Ishikawa (cell line): ENCODE measurements at regions not wholly inside any gene's neighbourhood (a gene's known extent, or its start where the extent isn't known, plus 50 kb on each side); places are given as distances from the start of the nearest gene placed in this dataset.

Source experiments
- CEBPB ChIP-seq: IDR thresholded peaks from 2 replicates; pipeline ENCODE4 v1.6.1; 2012
- CREB1 ChIP-seq: IDR thresholded peaks from 2 replicates; pipeline ENCODE4 v1.6.1; 2012; ENCODE audit warnings: low read depth
- EGR1 ChIP-seq: IDR thresholded peaks from 2 replicates; pipeline ENCODE4 v1.6.1; 2012
- EP300 ChIP-seq: IDR thresholded peaks from 2 replicates; pipeline ENCODE4 v1.6.1; 2012; ENCODE audit warnings: borderline replicate concordance
- FOXM1 ChIP-seq: IDR thresholded peaks from 2 replicates; pipeline ENCODE4 v1.6.1; 2012; ENCODE audit warnings: low read depth, borderline replicate concordance
- NFIC ChIP-seq: IDR thresholded peaks from 2 replicates; pipeline ENCODE4 v1.6.1; 2012
- RAD21 ChIP-seq: IDR thresholded peaks from 2 replicates; pipeline ENCODE4 v1.6.1; 2012; ENCODE audit warnings: low read depth
- TAF1 ChIP-seq: IDR thresholded peaks from 2 replicates; pipeline ENCODE4 v1.6.1; 2012; ENCODE audit warnings: low read depth, mild to moderate bottlenecking
- TCF12 ChIP-seq: IDR thresholded peaks from 2 replicates; pipeline ENCODE4 v1.6.1; 2012; ENCODE audit warnings: low read depth
- TEAD4 ChIP-seq: IDR thresholded peaks from 2 replicates; pipeline ENCODE4 v1.6.1; 2012
- YY1 ChIP-seq: IDR thresholded peaks from 2 replicates; pipeline ENCODE4 v1.6.1; 2012; ENCODE audit warnings: low read depth
- ZBTB7A ChIP-seq: IDR thresholded peaks from 2 replicates; pipeline ENCODE4 v1.6.1; 2012; ENCODE audit warnings: low read depth
- TF ChIP-seq, protein P1 (sequence below): IDR thresholded peaks from 2 replicates; pipeline ENCODE4 v1.6.1; 2012; ENCODE audit warnings: low read depth, mild to moderate bottlenecking
- TF ChIP-seq, protein P2 (sequence below): IDR thresholded peaks from 2 replicates; pipeline ENCODE4 v1.6.1; 2012
- TF ChIP-seq, protein P3 (sequence below): IDR thresholded peaks from 2 replicates; pipeline ENCODE4 v1.6.1; 2012

DNA sequence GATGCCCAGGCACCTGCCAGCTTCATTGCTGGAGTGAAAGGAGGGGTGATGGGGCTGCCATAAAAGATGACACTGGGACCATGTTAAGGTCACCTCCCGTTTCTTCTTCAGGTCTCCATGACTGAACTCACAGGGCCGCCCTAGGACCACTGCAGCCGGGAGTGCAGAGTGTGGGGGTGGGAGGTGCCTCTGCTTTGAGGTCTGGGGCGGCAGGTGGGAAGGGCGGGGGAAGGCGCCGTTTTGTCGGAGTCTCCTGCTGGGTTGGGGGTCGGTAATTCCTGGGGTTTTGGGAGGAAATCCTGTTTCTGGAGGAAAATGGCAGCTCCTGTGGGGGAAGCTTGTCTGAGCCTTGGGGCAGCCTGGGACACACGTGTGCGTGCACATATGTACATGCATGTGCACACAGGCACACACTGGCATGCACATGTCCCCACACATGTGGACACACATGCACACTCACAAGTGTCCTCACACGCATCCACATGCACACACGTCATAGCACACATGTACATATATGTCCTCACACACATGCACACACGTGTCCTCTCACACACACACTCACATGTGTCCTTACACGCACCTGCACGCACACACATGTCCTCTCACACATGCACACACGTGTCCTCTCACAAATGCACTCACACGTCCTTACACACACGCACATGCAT lies 990.9 kb downstream of the BRD1 start:
- TF ChIP-seq EP300 (no peak), ZBTB7A (no peak), EGR1 (no peak), CREB1 (no peak), NFIC (no peak), FOXM1 (no peak), YY1 (no peak), TEAD4 (no peak), RAD21 (no peak), CEBPB (no peak), TCF12 (no peak), TAF1 (no peak)
- TF ChIP-seq, protein P1, sequence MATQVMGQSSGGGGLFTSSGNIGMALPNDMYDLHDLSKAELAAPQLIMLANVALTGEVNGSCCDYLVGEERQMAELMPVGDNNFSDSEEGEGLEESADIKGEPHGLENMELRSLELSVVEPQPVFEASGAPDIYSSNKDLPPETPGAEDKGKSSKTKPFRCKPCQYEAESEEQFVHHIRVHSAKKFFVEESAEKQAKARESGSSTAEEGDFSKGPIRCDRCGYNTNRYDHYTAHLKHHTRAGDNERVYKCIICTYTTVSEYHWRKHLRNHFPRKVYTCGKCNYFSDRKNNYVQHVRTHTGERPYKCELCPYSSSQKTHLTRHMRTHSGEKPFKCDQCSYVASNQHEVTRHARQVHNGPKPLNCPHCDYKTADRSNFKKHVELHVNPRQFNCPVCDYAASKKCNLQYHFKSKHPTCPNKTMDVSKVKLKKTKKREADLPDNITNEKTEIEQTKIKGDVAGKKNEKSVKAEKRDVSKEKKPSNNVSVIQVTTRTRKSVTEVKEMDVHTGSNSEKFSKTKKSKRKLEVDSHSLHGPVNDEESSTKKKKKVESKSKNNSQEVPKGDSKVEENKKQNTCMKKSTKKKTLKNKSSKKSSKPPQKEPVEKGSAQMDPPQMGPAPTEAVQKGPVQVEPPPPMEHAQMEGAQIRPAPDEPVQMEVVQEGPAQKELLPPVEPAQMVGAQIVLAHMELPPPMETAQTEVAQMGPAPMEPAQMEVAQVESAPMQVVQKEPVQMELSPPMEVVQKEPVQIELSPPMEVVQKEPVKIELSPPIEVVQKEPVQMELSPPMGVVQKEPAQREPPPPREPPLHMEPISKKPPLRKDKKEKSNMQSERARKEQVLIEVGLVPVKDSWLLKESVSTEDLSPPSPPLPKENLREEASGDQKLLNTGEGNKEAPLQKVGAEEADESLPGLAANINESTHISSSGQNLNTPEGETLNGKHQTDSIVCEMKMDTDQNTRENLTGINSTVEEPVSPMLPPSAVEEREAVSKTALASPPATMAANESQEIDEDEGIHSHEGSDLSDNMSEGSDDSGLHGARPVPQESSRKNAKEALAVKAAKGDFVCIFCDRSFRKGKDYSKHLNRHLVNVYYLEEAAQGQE, result no peak
- TF ChIP-seq, protein P2, sequence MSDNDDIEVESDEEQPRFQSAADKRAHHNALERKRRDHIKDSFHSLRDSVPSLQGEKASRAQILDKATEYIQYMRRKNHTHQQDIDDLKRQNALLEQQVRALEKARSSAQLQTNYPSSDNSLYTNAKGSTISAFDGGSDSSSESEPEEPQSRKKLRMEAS, result no peak

DNA sequence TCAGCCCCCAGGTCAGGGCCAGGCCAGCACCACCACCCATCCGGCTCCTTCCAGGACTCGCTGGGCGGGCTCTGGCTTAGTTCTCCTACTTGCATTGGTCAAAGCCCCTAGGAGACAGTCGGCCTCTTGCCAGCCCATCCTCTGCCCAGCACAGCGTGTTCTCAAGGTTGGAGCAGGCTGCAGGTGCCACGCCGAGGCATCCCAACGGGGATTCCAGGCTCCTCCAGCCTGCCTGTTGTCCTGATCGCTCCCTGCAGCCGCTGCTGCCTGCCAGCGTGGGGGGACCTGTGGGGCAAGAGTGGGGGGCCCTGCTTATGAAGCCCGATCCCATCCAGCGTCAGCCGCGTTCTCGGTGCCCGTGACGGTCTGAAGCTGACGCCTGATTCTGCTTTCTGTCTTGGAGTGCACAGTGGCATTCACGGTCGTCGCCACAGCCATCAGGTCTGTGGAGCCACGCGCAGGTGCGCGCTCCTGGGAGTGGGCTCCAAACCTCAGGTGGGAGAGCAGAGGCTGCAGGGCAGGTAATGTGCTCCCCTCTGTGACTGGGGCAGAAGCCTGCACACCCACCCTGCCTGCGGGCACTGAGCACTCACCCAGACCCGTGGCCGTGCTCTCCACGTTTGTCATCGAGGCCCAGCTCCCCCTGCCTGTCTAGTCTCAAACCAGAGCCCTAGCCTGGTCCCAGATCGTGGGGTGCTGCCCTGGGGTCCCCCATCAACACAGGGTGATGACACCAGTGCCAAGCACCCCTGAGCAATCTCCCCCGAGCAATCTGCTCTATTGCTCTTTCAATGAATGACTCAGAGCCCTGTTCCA lies 991.6 kb downstream of the BRD1 start:
- TF ChIP-seq YY1 (no peak), CREB1 (no peak)

DNA sequence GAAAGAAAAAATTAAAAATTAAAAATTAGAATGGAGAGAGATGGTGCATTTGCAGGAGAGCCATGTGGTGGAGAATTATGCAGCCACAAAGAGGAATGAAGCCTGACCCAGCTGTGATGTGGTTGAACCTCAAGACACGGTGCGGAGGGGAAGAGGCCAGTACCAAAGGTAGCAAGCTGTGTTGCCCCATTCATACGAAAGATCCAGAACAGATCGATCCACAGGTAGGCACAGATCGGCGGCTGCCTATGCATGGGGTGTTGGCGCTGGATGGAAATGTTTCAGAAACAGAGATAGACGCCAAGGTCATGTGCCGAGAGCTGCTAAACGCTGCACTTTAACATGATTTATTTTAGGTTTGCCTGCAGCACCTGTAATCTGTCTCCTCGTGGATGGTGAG lies 992.3 kb downstream of the BRD1 start:
- TF ChIP-seq TEAD4 (no peak), TCF12 (no peak), NFIC (no peak), CEBPB (no peak), YY1 (no peak), EGR1 (no peak), FOXM1 (no peak), RAD21 (no peak)
- TF ChIP-seq, protein P2, result no peak

DNA sequence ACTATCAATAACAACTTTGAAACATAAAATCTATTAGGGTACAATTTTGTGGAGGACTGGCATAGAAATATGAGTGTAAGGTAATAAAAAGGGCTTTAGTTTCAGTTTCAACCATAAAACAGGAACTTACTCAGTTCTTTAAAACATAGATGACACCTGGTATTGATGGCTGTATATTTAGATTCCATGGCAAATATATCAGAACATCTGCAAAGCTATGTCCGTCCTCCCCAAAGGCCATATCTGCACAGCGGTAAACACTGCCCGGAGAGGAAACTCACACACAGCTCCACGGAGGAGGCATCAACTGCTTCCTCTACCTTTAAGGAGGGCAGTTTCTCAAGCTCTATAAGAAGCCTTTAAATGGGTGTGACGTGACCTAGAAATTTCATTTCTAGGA lies 993.3 kb downstream of the BRD1 start:
- TF ChIP-seq EGR1 (no peak), TCF12 (no peak), CREB1 (no peak), YY1 (no peak), EP300 (no peak), ZBTB7A (no peak), FOXM1 (no peak), TAF1 (no peak), NFIC (no peak), CEBPB (no peak), RAD21 (no peak), TEAD4 (no peak)
- TF ChIP-seq, protein P1, result no peak
- TF ChIP-seq, protein P2, result no peak
- TF ChIP-seq, protein P3, sequence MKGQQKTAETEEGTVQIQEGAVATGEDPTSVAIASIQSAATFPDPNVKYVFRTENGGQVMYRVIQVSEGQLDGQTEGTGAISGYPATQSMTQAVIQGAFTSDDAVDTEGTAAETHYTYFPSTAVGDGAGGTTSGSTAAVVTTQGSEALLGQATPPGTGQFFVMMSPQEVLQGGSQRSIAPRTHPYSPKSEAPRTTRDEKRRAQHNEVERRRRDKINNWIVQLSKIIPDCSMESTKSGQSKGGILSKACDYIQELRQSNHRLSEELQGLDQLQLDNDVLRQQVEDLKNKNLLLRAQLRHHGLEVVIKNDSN, result no peak

DNA sequence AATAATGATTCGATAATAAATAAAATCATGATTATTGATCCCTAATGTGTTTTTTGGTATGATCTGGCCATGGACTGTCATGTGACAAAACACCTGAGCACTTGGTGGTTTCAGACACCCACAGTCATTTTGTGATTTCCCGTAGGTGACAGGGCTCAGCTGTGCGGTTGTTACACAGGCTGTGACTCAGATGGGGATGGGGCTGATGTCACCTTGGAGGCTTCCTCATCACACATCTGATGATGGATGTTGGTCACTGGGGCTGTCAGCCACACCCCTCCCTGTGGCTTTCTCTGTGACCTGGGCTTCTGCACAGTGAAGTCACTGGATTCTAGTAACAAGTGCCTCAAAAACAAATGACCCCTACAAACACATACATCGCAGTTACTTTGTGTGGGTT lies 995.1 kb downstream of the BRD1 start:
- TF ChIP-seq FOXM1 (no peak), TCF12 (no peak), EGR1 (no peak), RAD21 (no peak), TEAD4 (no peak), NFIC (no peak), TAF1 (no peak), YY1 (no peak), ZBTB7A (no peak), EP300 (no peak)
- TF ChIP-seq, protein P1, result no peak
- TF ChIP-seq, protein P3, result no peak
- TF ChIP-seq, protein P2, result no peak
